Suprapubic skin (tissue), 4 donors: ENCODE measurements at regions not wholly inside any gene's neighbourhood (a gene's known extent, or its start where the extent isn't known, plus 50 kb on each side); places are given as distances from the start of the nearest gene placed in this dataset.

Experiments
- DNase-seq, 2 donors: peaks; one replicate each; pipeline ENCODE4 v3.0.0-alpha.2; 2019; ENCODE audit warnings: low spot score in 2 of 2
- H3K27ac ChIP-seq: fragments of 200-600 bp; sonication (generic); one replicate; pipeline ENCODE4 v1.5.1; 2019
- H3K27me3 ChIP-seq: fragments of 200-600 bp; sonication (generic); one replicate; pipeline ENCODE4 v1.5.1; 2019
- H3K36me3 ChIP-seq: fragments of 200-600 bp; sonication (generic); one replicate; pipeline ENCODE4 v1.5.1; 2019
- H3K4me1 ChIP-seq: fragments of 200-600 bp; sonication (generic); one replicate; pipeline ENCODE4 v1.5.1; 2019
- H3K4me3 ChIP-seq: fragments of 200-600 bp; sonication (generic); one replicate; pipeline ENCODE4 v1.5.1; 2019; ENCODE audit warnings: mild to moderate bottlenecking
- H3K9me3 ChIP-seq: fragments of 200-600 bp; sonication (generic); one replicate; pipeline ENCODE4 v1.5.1; 2019
- EP300 ChIP-seq: sonication (generic); formaldehyde crosslinking; IDR thresholded peaks from one replicate; pipeline ENCODE4 v1.6.1; 2017; ENCODE audit warnings: antibody characterized with exemption
- POLR2A ChIP-seq, 2 donors: fragments of 450-650 bp; IDR thresholded peaks; one replicate each; pipeline ENCODE4 v1.6.1; 2017; ENCODE audit warnings: antibody characterized with exemption in 2 of 2, mild to moderate bottlenecking in 2 of 2, moderate library complexity in 2 of 2
- POLR2AphosphoS5 ChIP-seq, 3 donors: sonication (generic); formaldehyde crosslinking; IDR thresholded peaks; one replicate each; pipeline ENCODE4 v1.6.1; 2017; ENCODE audit warnings: antibody characterized with exemption in 3 of 3
- WGBS: methylation state at CpG from one replicate; pipeline ENCODE4 v1.1.5; 2018; 5-methylcytosine and 5-hydroxymethylcytosine counted together
- TF ChIP-seq, protein P1 (sequence below), 2 donors: fragments of 200-600 bp in 1 of 2; fragments of 450-650 bp in 1 of 2; sonication (generic) in 1 of 2; IDR thresholded peaks; one replicate each; pipeline ENCODE4 v1.5.1; 2016 to 2019; ENCODE audit warnings: antibody characterized with exemption in 2 of 2, mild to moderate bottlenecking in 1 of 2, moderate library complexity in 1 of 2

DNA sequence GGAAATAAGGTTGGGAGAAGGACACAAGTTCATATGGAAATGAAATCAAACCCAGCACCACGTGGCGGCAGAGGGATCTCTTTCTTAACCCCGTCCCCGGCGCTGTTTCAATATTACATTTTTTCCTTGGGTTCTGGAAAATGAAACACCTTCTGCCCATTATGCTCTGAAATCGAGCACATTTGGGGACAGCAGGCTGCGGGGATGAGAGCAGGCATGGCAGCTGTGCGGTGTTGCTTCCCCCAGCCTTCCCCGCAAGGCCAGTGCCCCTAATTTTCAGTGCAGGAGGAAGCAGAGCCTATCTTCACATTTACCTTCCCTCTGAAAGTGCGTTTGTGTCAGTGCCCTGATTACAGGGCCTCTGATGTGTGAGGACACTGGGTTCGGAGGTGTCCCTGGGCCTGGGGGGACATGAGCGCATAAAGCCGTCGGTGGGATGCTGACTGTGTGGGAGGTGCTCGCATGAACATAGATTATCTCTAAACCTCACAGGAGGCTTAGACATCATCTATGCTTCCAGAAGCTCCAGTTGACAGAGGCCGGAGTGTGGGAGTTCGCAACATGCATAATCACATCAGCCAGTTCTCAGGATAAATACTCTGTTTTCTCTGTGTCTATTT, 921.3 kb downstream of the BRD1 start:
- no peaks in the 10 kb centered on the region for H3K36me3 ChIP-seq
- peaks cover 32% of the 10 kb centered on the region for H3K27me3 ChIP-seq
- TF ChIP-seq, protein P1, sequence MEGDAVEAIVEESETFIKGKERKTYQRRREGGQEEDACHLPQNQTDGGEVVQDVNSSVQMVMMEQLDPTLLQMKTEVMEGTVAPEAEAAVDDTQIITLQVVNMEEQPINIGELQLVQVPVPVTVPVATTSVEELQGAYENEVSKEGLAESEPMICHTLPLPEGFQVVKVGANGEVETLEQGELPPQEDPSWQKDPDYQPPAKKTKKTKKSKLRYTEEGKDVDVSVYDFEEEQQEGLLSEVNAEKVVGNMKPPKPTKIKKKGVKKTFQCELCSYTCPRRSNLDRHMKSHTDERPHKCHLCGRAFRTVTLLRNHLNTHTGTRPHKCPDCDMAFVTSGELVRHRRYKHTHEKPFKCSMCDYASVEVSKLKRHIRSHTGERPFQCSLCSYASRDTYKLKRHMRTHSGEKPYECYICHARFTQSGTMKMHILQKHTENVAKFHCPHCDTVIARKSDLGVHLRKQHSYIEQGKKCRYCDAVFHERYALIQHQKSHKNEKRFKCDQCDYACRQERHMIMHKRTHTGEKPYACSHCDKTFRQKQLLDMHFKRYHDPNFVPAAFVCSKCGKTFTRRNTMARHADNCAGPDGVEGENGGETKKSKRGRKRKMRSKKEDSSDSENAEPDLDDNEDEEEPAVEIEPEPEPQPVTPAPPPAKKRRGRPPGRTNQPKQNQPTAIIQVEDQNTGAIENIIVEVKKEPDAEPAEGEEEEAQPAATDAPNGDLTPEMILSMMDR (IDR thresholded peaks at IDR 0.05) = no peak
- TF ChIP-seq EP300 (no peak), POLR2A (IDR thresholded peaks at IDR 0.05) (no peak), POLR2AphosphoS5 (IDR thresholded peaks at IDR 0.05) (no peak)
- H3K4me1 ChIP-seq = no peaks in the 10 kb centered on the region
- H3K9me3 ChIP-seq = no peaks in the 10 kb centered on the region
- DNase-seq = no peak
- no peak overlapping the region for H3K4me3 ChIP-seq
- 75% methylated on average over 17 of the region's 17 CpGs for WGBS
- no peak overlapping the region for H3K27ac ChIP-seq

DNA sequence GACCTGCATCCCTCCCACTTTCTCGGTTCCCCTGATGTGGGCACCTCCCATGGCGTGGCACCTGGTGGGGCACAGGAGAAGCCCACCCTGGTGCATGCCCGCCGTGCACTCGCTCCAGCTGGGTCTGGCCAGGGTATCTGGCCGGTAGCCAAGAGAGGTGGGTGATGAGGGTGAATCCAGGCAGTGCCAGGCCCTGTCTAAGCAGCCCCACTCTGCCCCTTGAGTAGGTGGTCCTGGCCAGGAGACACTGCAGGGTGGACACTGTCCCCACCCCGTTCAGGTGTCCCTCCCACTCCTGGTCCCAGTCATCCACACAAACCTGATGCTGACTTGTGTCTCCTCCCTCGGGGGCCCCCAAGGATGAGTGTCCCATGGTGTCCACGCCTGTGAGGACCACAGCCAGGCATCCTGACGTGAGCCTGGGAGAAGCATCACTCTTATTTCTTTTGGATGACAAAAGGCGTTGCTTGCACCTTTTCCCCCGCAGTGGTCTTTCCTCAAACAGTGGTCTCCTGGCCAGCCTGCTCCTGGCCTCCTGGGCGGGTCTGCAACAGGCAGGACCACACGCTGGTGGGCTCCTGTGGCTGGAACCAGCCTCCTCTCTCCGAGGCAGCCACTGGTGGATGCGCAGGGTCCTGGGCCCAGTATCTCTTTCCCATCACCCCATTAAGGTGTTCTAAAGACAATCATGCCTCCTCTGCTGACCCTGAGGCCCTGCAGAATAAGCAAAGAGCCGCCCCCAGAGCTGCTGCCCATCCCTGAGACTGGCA, 922.3 kb downstream of the BRD1 start:
- Histone ChIP-seq H3K27ac (no peak overlapping the region), H3K4me3 (no peak overlapping the region), H3K36me3 (no peaks in the 10 kb centered on the region), H3K4me1 (no peaks in the 10 kb centered on the region), H3K27me3 (peaks cover 32% of the 10 kb centered on the region), H3K9me3 (no peaks in the 10 kb centered on the region)
- WGBS = 79% methylated on average over 11 of the region's 17 CpGs
- TF ChIP-seq POLR2AphosphoS5 (IDR thresholded peaks at IDR 0.05) = no peak
- TF ChIP-seq EP300 = no peak
- no peak for TF ChIP-seq POLR2A (IDR thresholded peaks at IDR 0.05)
- TF ChIP-seq, protein P1 (IDR thresholded peaks at IDR 0.05) = no peak
- DNase-seq = peak in 1 of 2 donors; percentile 56

DNA sequence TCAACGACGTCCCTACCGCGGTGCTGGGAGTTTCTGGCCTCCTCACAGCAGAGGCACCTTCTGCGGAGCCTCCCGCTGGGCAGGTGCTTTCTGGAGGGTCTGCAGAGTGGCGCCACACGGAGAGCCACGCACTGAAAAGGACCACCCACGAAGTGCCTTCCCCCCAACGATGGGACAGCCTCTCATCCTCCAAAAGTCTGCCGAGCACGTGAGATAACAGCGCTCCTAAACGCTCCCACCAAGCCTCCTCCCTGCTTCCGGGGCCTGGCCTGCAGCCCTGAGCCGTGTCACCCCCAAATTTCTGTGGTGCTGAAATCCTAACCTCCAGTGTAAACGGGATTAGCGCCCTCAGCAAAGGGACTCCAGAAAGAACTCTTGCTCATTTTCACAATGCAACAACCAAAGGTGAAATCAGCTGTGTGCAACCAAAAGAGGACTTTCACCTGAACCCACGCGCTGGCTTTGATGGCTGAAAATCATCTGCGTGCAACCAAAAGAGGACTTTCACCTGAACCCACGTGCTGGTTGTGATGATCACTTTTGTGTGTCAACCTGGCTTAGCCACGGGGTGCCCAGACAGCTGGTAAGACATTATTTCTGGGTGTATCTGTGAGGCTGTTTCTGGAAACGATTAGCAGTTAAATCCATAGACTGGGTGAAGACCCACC, 924.6 kb downstream of the BRD1 start:
- 70% methylated on average over 18 of the region's 25 CpGs for WGBS
- H3K36me3 ChIP-seq = no peaks in the 10 kb centered on the region
- H3K9me3 ChIP-seq = no peaks in the 10 kb centered on the region
- no peak for DNase-seq
- no peak overlapping the region for H3K27ac ChIP-seq
- TF ChIP-seq POLR2A (IDR thresholded peaks at IDR 0.05) = no peak
- no peak for TF ChIP-seq POLR2AphosphoS5 (IDR thresholded peaks at IDR 0.05)
- TF ChIP-seq, protein P1 (IDR thresholded peaks at IDR 0.05) = no peak
- no peak for TF ChIP-seq EP300
- peaks cover 35% of the 10 kb centered on the region for H3K27me3 ChIP-seq
- H3K4me3 ChIP-seq = no peak overlapping the region
- no peaks in the 10 kb centered on the region for H3K4me1 ChIP-seq

GRCh38 chr22:48902001-48902869, 925.4 kb downstream of the BRD1 start:
- Histone ChIP-seq H3K27me3 (peaks cover 31% of the 10 kb centered on the region), H3K27ac (no peak overlapping the region), H3K4me1 (no peaks in the 10 kb centered on the region), H3K36me3 (no peaks in the 10 kb centered on the region), H3K4me3 (no peak overlapping the region), H3K9me3 (no peaks in the 10 kb centered on the region)
- DNase-seq = peak in 1 of 2 donors; percentile 61
- TF ChIP-seq EP300 (no peak), POLR2A (IDR thresholded peaks at IDR 0.05) (no peak), POLR2AphosphoS5 (IDR thresholded peaks at IDR 0.05) (no peak)
- TF ChIP-seq, protein P1 (IDR thresholded peaks at IDR 0.05) = no peak
- WGBS = 79% methylated on average over 31 of the region's 37 CpGs
